ENCODE measurements at regions not wholly inside any gene's neighbourhood (a gene's known extent, or its start where the extent isn't known, plus 50 kb on each side); places are given as distances from the start of the nearest gene placed in this dataset.
"Not testable (repeated sequence)": the region's sequence is repeated elsewhere in the genome, so short reads cannot be mapped to it uniquely, and the experiment has no call there.

GRCh38 chr18:34942276-34942675, 98.9 kb upstream of the MAPRE2 start:
- H3K4me3 ChIP-seq = no peak overlapping the region
- no peak for DNase-seq (ENCODE audit: low spot score)
- TF ChIP-seq CTCF (IDR thresholded peaks at IDR 0.05) = no peak
- no peak overlapping the region for H3K27ac ChIP-seq

- Histone ChIP-seq H3K27ac (no peak overlapping the region), H3K4me3 (no peak overlapping the region)
- no peak for DNase-seq (ENCODE audit: low spot score)
- no peak for TF ChIP-seq CTCF (IDR thresholded peaks at IDR 0.05)
Observed at GRCh38 chr18:34942975-34943374, 98.2 kb upstream of the MAPRE2 start.

- no peak overlapping the region for H3K27ac ChIP-seq
- TF ChIP-seq CTCF (IDR thresholded peaks at IDR 0.05) = no peak
- no peak for DNase-seq (ENCODE audit: low spot score)
- no peak overlapping the region for H3K4me3 ChIP-seq
Observed at GRCh38 chr18:34943587-34943986, 97.6 kb upstream of the MAPRE2 start.

GRCh38 chr18:34947711-34948125, 93.5 kb upstream of the MAPRE2 start:
- no peak overlapping the region for H3K4me3 ChIP-seq
- no peak for TF ChIP-seq CTCF (IDR thresholded peaks at IDR 0.05)
- DNase-seq (ENCODE audit: low spot score) = no peak
- H3K27ac ChIP-seq = no peak overlapping the region

GRCh38 chr18:34951625-34952379, 89.4 kb upstream of the MAPRE2 start:
- no peak overlapping the region for H3K4me3 ChIP-seq
- no peak for DNase-seq (ENCODE audit: low spot score)
- H3K27ac ChIP-seq = no peak overlapping the region
- no peak for TF ChIP-seq CTCF (IDR thresholded peaks at IDR 0.05)

- TF ChIP-seq CTCF (IDR thresholded peaks at IDR 0.05) = no peak
- Histone ChIP-seq H3K4me3 (no peak overlapping the region), H3K27ac (no peak overlapping the region)
- DNase-seq (ENCODE audit: low spot score) = no peak
Observed at GRCh38 chr18:34953212-34953611, 88.0 kb upstream of the MAPRE2 start.

- not testable (repeated sequence) for H3K4me3 ChIP-seq; DNase-seq (ENCODE audit: low spot score); H3K27ac ChIP-seq
Observed at GRCh38 chr18:34955494-34955893, 85.7 kb upstream of the MAPRE2 start.

Measured in coronary artery (tissue), 2 donors.